ENCODE measurements at regions not wholly inside any gene's neighbourhood (a gene's known extent, or its start where the extent isn't known, plus 50 kb on each side); places are given as distances from the start of the nearest gene placed in this dataset.

- Mint-ChIP-seq H3K36me3 (no peaks in the 10 kb centered on the region), H3K27ac (no peak overlapping the region), H3K4me1 (peaks cover 9% of the 10 kb centered on the region), H3K4me3 (no peak overlapping the region), H3K27me3 (ENCODE audit: insufficient read depth, low read depth) (no peaks in the 10 kb centered on the region), H3K9me3 (peaks cover 4% of the 10 kb centered on the region)
- peaks cover 18% of the 10 kb centered on the region for H3K4me1 ChIP-seq
- H3K27ac ChIP-seq: no peak overlapping the region
- no peak for TF ChIP-seq EZH2 (IDR thresholded peaks at IDR 0.05)
- TF ChIP-seq CTCF (IDR thresholded peaks at IDR 0.05): no peak
- TF ChIP-seq EZH2phosphoT487 (IDR thresholded peaks at IDR 0.05): no peak
- H3K79me2 ChIP-seq (ENCODE audit: low read depth): no peaks in the 10 kb centered on the region
- no peaks in the 10 kb centered on the region for H3K36me3 ChIP-seq
- DNase-seq (ENCODE audit: low spot score): no peak
- no peak overlapping the region for H2AFZ ChIP-seq (replicated peaks)
- H3K27me3 ChIP-seq: no peaks in the 10 kb centered on the region
- no peak overlapping the region for H3K4me3 ChIP-seq
- peaks cover 17% of the 10 kb centered on the region for H3F3A ChIP-seq (ENCODE audit: low read depth)
- no peaks in the 10 kb centered on the region for H4K20me1 ChIP-seq (ENCODE audit: low read depth)
- no peak overlapping the region for H3K9ac ChIP-seq
- no peak overlapping the region for H3K4me2 ChIP-seq
- no peaks in the 10 kb centered on the region for H3K9me3 ChIP-seq (ENCODE audit: low read depth)
These were observed 256.1 kb downstream of the SLITRK6 start for GRCh38 chr13:85543144-85543543.

DNA sequence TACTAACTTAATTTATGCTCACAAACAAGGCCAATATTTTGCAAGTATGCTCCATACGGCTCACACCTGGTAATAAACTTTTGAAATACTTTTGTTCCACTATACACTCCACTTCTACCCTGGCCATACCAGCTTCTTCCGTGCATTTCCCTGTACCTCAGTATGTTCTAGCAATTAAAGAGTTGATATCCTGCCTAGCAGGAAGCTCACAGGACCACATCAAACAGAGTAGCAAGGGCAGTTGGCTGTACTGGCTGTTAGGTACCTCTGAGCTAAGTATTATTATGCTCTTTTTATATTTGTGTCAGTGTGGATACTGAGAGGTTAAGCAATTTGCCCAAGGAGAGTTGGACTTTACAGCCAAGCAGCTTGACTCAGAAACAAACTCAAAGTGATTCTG, 257.7 kb downstream of the SLITRK6 start:
- TF ChIP-seq EZH2 (IDR thresholded peaks at IDR 0.05): no peak
- no peak for TF ChIP-seq EZH2phosphoT487 (IDR thresholded peaks at IDR 0.05)
- no peak for TF ChIP-seq CTCF (IDR thresholded peaks at IDR 0.05)

GRCh38 chr13:85538957-85539356, 260.3 kb downstream of the SLITRK6 start:
- Mint-ChIP-seq H3K27ac (no peak overlapping the region), H3K4me3 (no peak overlapping the region), H3K27me3 (ENCODE audit: insufficient read depth, low read depth) (no peaks in the 10 kb centered on the region), H3K4me1 (no peaks in the 10 kb centered on the region), H3K9me3 (no peaks in the 10 kb centered on the region), H3K36me3 (no peaks in the 10 kb centered on the region)
- H2AFZ ChIP-seq (replicated peaks): no peak overlapping the region
- no peaks in the 10 kb centered on the region for H3K79me2 ChIP-seq (ENCODE audit: low read depth)
- DNase-seq (ENCODE audit: low spot score): no peak
- no peaks in the 10 kb centered on the region for H4K20me1 ChIP-seq (ENCODE audit: low read depth)
- TF ChIP-seq CTCF (IDR thresholded peaks at IDR 0.05): no peak
- no peak for TF ChIP-seq EZH2phosphoT487 (IDR thresholded peaks at IDR 0.05)
- TF ChIP-seq EZH2 (IDR thresholded peaks at IDR 0.05): no peak
- H3K4me1 ChIP-seq: no peaks in the 10 kb centered on the region
- H3K36me3 ChIP-seq: no peaks in the 10 kb centered on the region
- peaks cover 2% of the 10 kb centered on the region for H3F3A ChIP-seq (ENCODE audit: low read depth)
- no peaks in the 10 kb centered on the region for H3K9me3 ChIP-seq (ENCODE audit: low read depth)
- H3K4me3 ChIP-seq: no peak overlapping the region
- H3K9ac ChIP-seq: no peak overlapping the region
- no peaks in the 10 kb centered on the region for H3K27me3 ChIP-seq
- H3K4me2 ChIP-seq: no peak overlapping the region
- no peak overlapping the region for H3K27ac ChIP-seq

More for the DNA sequence above, 257.7 kb downstream of the SLITRK6 start:
- Histone ChIP-seq H3K9ac (no peak overlapping the region), H3F3A (ENCODE audit: low read depth) (peaks cover 17% of the 10 kb centered on the region), H3K4me1 (peaks cover 18% of the 10 kb centered on the region), H3K4me3 (no peak overlapping the region), H3K79me2 (ENCODE audit: low read depth) (no peaks in the 10 kb centered on the region), H2AFZ (replicated peaks) (no peak overlapping the region), H3K27ac (no peak overlapping the region), H3K27me3 (no peaks in the 10 kb centered on the region), H3K9me3 (ENCODE audit: low read depth) (no peaks in the 10 kb centered on the region), H3K36me3 (no peaks in the 10 kb centered on the region), H3K4me2 (no peak overlapping the region), H4K20me1 (ENCODE audit: low read depth) (no peaks in the 10 kb centered on the region)
- Mint-ChIP-seq H3K36me3 (no peaks in the 10 kb centered on the region), H3K27me3 (ENCODE audit: insufficient read depth, low read depth) (no peaks in the 10 kb centered on the region), H3K9me3 (no peaks in the 10 kb centered on the region), H3K4me1 (peaks cover 9% of the 10 kb centered on the region), H3K4me3 (no peak overlapping the region), H3K27ac (no peak overlapping the region)
- DNase-seq (ENCODE audit: low spot score): no peak
